Raji (cell line): ENCODE measurements at regions not wholly inside any gene's neighbourhood (a gene's known extent, or its start where the extent isn't known, plus 50 kb on each side); places are given as distances from the start of the nearest gene placed in this dataset.

Source experiments
- POLR2A ChIP-seq: IDR thresholded peaks from 2 replicates; pipeline ENCODE4 v1.6.1; 2011; ENCODE audit warnings: low read depth, low read length, control low read depth; ENCODE audit not compliant: insufficient read depth

GRCh38 chr4:83180431-83180968 lies 66.0 kb upstream of the PLAC8 start:
- TF ChIP-seq POLR2A, result no peak

GRCh38 chr4:83179205-83179604 lies 64.7 kb upstream of the PLAC8 start:
- TF ChIP-seq POLR2A, result no peak

GRCh38 chr4:83178029-83178428 lies 63.5 kb upstream of the PLAC8 start:
- no peak for TF ChIP-seq POLR2A

- TF ChIP-seq POLR2A, result no peak
Measured at GRCh38 chr4:83177182-83177581, 62.7 kb upstream of the PLAC8 start.

- no peak for TF ChIP-seq POLR2A
Measured at GRCh38 chr4:83174844-83175414, 60.4 kb upstream of the PLAC8 start.

- no peak for TF ChIP-seq POLR2A
Measured at GRCh38 chr4:83172371-83172770, 57.8 kb upstream of the PLAC8 start.

- no peak for TF ChIP-seq POLR2A
Measured at GRCh38 chr4:83171436-83172039, 57.0 kb upstream of the PLAC8 start.

- TF ChIP-seq POLR2A, result no peak
Measured at GRCh38 chr4:83170952-83171399, 56.4 kb upstream of the PLAC8 start.
